GM20000 (cell line): ENCODE measurements at regions not wholly inside any gene's neighbourhood (a gene's known extent, or its start where the extent isn't known, plus 50 kb on each side); places are given as distances from the start of the nearest gene placed in this dataset.

Source experiments
- DNase-seq: peaks from one replicate; pipeline ENCODE4 v3.0.0; 2012; ENCODE audit warnings: low spot score
- TF ChIP-seq, protein P1 (sequence below): IDR thresholded peaks from 2 replicates; pipeline ENCODE4 v1.5.1; 2012; ENCODE audit warnings: mild to moderate bottlenecking, control low read depth; ENCODE audit errors: extremely low read depth, missing control alignments

DNA sequence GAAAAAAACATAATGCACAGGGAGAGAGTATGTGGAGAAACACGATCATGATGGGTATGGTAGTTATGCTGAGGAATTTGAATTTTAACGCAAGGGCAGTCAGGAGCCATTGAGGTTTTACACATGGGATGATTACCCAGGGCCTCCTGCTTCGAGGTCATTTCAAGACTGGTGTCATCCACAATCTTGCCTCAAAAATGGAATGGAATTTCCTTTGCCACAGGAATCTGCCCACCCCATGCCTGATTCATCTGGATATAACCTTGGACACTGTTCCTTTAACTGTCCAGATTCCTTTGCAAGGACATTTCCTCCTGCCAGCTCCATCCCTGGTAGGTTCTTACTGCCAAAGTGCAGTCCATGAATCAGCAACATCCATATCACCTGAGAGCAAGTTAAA is 655.9 kb upstream of the TENM4 start:
- TF ChIP-seq, protein P1, sequence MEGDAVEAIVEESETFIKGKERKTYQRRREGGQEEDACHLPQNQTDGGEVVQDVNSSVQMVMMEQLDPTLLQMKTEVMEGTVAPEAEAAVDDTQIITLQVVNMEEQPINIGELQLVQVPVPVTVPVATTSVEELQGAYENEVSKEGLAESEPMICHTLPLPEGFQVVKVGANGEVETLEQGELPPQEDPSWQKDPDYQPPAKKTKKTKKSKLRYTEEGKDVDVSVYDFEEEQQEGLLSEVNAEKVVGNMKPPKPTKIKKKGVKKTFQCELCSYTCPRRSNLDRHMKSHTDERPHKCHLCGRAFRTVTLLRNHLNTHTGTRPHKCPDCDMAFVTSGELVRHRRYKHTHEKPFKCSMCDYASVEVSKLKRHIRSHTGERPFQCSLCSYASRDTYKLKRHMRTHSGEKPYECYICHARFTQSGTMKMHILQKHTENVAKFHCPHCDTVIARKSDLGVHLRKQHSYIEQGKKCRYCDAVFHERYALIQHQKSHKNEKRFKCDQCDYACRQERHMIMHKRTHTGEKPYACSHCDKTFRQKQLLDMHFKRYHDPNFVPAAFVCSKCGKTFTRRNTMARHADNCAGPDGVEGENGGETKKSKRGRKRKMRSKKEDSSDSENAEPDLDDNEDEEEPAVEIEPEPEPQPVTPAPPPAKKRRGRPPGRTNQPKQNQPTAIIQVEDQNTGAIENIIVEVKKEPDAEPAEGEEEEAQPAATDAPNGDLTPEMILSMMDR, result no peak

DNA sequence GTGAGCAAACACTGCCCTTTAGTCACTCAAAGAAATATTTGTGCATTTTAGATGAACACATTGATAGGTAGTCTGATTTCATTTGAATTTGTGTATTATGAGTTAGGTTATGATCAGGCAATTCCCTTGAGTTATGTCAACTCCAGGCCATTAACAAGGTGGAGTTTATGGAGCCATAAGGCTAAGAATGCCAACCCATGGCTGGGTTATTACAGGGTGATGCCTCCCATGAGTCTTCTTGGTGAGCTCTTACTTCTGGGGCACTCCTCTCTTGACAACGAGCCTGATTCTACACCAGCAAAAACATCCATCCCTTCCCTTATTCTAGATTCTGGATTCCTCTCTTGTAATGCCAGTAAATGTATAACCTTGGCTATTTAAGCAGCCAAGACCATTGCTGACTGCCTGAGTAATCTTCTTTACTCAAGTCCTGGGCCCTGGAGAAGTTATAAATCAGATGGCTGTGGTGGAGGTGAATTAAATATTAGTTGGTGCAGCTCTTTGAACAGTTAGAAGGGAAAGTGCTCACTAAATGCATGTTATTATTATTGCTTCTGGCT is 645.7 kb upstream of the TENM4 start:
- no peak for DNase-seq
- TF ChIP-seq, protein P1, result no peak

More for the DNA sequence above, 655.9 kb upstream of the TENM4 start:
- no peak for DNase-seq

DNA sequence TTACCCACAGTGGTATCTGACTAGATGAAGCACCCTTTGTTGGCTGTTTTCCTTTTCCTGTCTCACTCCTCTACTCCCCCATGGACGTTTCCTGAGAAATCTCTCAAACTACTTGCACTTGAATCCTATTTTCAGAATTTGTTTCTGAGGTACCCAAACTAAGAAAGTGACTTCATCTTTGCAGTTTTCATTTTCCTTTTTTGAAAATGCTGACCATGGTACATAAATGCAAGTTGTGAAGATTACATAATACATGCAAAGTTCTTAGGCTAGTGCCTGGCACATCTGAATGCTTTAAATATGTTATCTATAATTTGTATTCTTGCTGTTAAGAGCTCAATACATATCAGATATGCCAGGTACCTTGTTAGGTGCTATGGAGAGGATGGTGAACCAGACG is 644.7 kb upstream of the TENM4 start:
- no peak for DNase-seq
- TF ChIP-seq, protein P1, result no peak

DNA sequence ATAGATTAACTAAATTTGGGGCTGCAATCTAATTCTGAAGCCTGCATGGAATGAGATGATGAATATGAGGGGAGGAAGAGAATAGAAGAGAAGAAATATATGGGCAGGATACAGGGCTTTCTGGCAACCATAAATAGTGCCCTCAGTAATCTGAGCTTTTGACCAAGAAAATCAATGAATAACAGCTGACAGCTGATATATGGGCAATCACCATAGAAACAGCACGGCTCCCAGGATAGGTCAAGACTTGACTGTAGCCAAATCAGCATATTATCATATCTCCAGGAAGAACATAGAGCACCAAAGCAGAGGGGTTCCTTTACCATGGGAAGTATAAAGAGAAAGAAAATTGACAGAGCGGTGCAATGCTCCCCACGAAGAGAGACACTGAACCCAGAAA is 643.8 kb upstream of the TENM4 start:
- TF ChIP-seq, protein P1, result no peak
- DNase-seq, result no peak

DNA sequence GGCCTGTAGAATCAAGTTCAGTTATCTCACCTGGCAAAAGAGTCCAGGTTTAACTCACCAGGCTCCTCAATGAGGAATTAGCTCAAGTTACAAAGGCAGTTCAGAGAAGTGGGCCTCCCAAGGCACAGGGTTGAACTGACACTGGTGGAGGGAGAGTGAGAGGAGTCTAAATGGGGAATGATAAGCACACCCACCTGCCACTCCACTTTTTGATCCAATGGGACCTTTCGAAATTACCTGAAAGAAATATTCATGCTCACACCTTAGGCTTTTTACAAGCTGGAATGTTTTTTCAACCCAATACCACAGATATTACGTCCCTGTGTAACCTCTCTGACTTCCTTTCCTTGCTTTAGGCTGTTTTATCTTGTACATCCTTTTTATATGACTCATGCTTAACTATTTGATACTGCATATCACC is 642.7 kb upstream of the TENM4 start:
- TF ChIP-seq, protein P1, result no peak
- DNase-seq, result no peak

DNA sequence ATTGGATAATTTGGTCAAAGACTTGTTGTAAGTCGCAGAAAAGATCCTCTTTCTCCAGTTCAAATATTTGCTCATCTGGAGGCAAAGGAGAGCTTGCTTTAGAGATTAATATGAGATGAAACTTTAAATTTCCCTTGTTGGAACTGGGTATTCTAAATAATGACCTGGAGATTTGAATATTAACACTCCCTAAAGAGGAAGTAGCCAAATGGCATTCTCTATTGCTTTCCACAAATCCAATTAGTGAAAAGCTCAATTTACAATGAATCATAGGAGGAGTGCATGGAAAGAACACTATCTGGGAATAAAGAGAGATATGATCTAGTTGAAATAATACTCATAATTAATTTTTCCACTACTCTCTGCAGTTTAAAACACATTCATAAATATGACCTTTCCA is 641.6 kb upstream of the TENM4 start:
- DNase-seq, result no peak
- TF ChIP-seq, protein P1, result no peak

DNA sequence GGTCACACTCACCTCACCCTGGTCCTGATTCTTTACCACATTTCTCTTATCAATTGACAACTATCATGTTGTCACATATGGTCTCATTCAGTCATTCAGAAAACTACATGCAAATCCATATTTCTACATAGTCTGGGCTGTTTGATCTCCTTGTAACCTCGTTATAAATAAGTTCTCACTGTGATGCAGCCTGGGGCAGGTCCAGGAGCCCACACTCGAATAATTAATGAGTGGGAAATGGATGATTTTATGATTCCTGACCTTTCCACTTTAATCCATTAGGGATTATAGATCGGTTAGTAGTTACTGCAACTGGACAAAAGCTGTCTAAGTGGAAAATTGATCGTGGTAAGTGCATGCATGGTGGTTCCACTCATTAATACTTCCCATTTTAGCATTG is 636.3 kb upstream of the TENM4 start:
- DNase-seq, result no peak

More for the DNA sequence above, 636.3 kb upstream of the TENM4 start:
- TF ChIP-seq, protein P1, result no peak
